ENCODE measurements at regions not wholly inside any gene's neighbourhood (a gene's known extent, or its start where the extent isn't known, plus 50 kb on each side); places are given as distances from the start of the nearest gene placed in this dataset.

DNA sequence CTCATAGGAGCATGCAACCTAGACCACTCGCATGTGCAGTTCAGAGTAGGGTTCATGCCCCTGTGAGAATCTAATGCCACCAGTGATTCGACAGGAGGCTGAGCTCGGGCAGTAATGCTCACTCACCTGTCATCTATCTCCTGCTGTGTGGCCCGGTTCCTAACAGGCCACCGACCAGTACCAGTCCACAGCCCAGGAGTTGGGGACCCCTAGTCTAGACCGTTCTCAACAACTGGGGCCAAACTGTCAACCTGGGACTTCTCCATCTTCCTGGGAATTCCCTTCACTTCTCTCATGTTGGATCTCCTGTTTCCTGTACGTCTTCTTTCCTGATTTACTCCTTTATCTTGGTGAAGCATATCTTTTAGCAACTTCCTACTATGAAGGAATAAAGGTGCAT lies 79.4 kb upstream of the HELT start:
- Histone ChIP-seq H3K56ac (replicated peaks; ENCODE audit: insufficient read length, low read depth, low read length) (no peak overlapping the region), H2BK20ac (ENCODE audit: low read length) (no peak overlapping the region), H3K4me2 (ENCODE audit: insufficient read depth in 1 of 2, low read depth in 2 of 2, low read length in 2 of 2) (no peak overlapping the region), H2BK15ac (ENCODE audit: low read length) (no peak overlapping the region), H2BK120ac (replicated peaks; ENCODE audit: low read depth, low read length) (no peak overlapping the region), H4K91ac (replicated peaks; ENCODE audit: insufficient read length, low read length) (no peak overlapping the region), H3K9ac (replicated peaks in 1 of 4; ENCODE audit: extremely low read depth in 1 of 4, low read depth in 3 of 4, low read length in 3 of 4) (no peak overlapping the region), H3K36me3 (ENCODE audit: control insufficient read depth in 2 of 4, insufficient read depth in 4 of 4, low read length in 3 of 4) (no peaks in the 10 kb centered on the region), H4K5ac (ENCODE audit: insufficient read length, low read depth, low read length) (no peak overlapping the region), H3K4me3 (ENCODE audit: extremely low read depth in 1 of 4, insufficient read depth in 2 of 4, low read depth in 3 of 4, low read length in 4 of 4) (no peak overlapping the region), H3K79me2 (ENCODE audit: control insufficient read depth in 1 of 2, insufficient read depth in 2 of 2, low read length in 2 of 2) (no peaks in the 10 kb centered on the region), H3K23ac (ENCODE audit: insufficient read length) (no peak overlapping the region), H3K27me3 (replicated peaks in 1 of 4; ENCODE audit: control insufficient read depth in 3 of 4, extremely low read depth in 1 of 4, insufficient read depth in 3 of 4, low read length in 3 of 4) (no peaks in the 10 kb centered on the region), H3K9me3 (ENCODE audit: insufficient read depth in 2 of 2, low read depth in 1 of 2, low read length in 1 of 2) (peaks cover 4% of the 10 kb centered on the region in 2 experiments; a peak in 3 of 4 replicates), H2BK5ac (ENCODE audit: low read depth, low read length) (no peak overlapping the region), H4K20me1 (replicated peaks in 1 of 2; ENCODE audit: control insufficient read depth in 1 of 2, insufficient read depth in 2 of 2, low read length in 2 of 2) (no peaks in the 10 kb centered on the region), H2BK12ac (ENCODE audit: low read depth, low read length) (no peak overlapping the region), H2AK5ac (ENCODE audit: low read depth, low read length) (no peak overlapping the region), H3K23me2 (ENCODE audit: low read depth, low read length) (no peaks in the 10 kb centered on the region), H3K4me1 (replicated peaks in 1 of 4; ENCODE audit: control insufficient read depth in 3 of 4, insufficient read depth in 4 of 4, low read length in 3 of 4) (no peaks in the 10 kb centered on the region), H3K18ac (ENCODE audit: extremely low read depth, low read length) (no peak overlapping the region), H3K4ac (replicated peaks; ENCODE audit: insufficient read length, low read depth, low read length) (no peak overlapping the region), H4K8ac (ENCODE audit: extremely low read depth, insufficient read depth, low read length) (no peak overlapping the region), H3K27ac (ENCODE audit: low read depth, low read length) (no peak overlapping the region), H3K79me1 (ENCODE audit: low read depth, low read length) (no peaks in the 10 kb centered on the region), H3K14ac (ENCODE audit: insufficient read length) (no peak overlapping the region), H2AFZ (ENCODE audit: low read length) (no peak overlapping the region)
- 86% methylated on average over 7 of the region's 7 CpGs; no CpG with 5 or more reads in 1 of the 2 experiments for WGBS, 2 experiments (ENCODE audit: extremely low coverage in 1 of 2, insufficient coverage in 1 of 2, insufficient read length in 1 of 2, insufficient replicate concordance in 2 of 2, low coverage in 1 of 2, low lambda C conversion rate in 2 of 2, missing lambda C conversion rate in 1 of 2)
- peak in 1 of 2 experiments; percentile 8 for DNase-seq (ENCODE audit: low read depth in 1 of 2, low spot score in 2 of 2)
- FAIRE-seq = no peak
- TF ChIP-seq SIN3A (conservative IDR thresholded peaks at IDR 0.05 in 1 of 2, IDR thresholded peaks at IDR 0.05 in 1 of 2; ENCODE audit: low read depth in 1 of 2, low read length in 2 of 2) (no peak), RAD21 (IDR thresholded peaks at IDR 0.05 in 1 of 2, conservative IDR thresholded peaks at IDR 0.05 in 1 of 2; ENCODE audit: low read depth in 2 of 2, low read length in 2 of 2) (no peak)
- ChIA-PET CTCF (ENCODE audit: partially characterized antibody) (interaction anchor here (0.9 kb wide), 1 partner anchor 61 kb away, joined by 4 read pairs; no protein-coding TSS in a partner anchor), POLR2A (ENCODE audit: partially characterized antibody) (no interaction called here)

All from H1 (cell line).